Gastrocnemius medialis (tissue), 4 donors: ENCODE measurements at regions not wholly inside any gene's neighbourhood (a gene's known extent, or its start where the extent isn't known, plus 50 kb on each side); places are given as distances from the start of the nearest gene placed in this dataset.

Source experiments
- CTCF ChIP-seq, 5 experiments: fragments of 450-650 bp in 3 of 5; fragments of 200-600 bp in 2 of 5; sonication (generic) in 2 of 5; IDR thresholded peaks in 4 of 5; conservative IDR thresholded peaks in 1 of 5; 1 replicate in 4 of 5; 2 replicates in 1 of 5; pipeline ENCODE4 v1.5.1; 2016 to 2019; ENCODE audit warnings: antibody characterized with exemption in 5 of 5, mild to moderate bottlenecking in 3 of 5, moderate library complexity in 3 of 5
- POLR2A ChIP-seq, 2 donors: fragments of 450-650 bp; IDR thresholded peaks; one replicate each; pipeline ENCODE4 v1.6.1; 2017; ENCODE audit warnings: antibody characterized with exemption in 2 of 2, mild to moderate bottlenecking in 2 of 2, moderate library complexity in 2 of 2

DNA sequence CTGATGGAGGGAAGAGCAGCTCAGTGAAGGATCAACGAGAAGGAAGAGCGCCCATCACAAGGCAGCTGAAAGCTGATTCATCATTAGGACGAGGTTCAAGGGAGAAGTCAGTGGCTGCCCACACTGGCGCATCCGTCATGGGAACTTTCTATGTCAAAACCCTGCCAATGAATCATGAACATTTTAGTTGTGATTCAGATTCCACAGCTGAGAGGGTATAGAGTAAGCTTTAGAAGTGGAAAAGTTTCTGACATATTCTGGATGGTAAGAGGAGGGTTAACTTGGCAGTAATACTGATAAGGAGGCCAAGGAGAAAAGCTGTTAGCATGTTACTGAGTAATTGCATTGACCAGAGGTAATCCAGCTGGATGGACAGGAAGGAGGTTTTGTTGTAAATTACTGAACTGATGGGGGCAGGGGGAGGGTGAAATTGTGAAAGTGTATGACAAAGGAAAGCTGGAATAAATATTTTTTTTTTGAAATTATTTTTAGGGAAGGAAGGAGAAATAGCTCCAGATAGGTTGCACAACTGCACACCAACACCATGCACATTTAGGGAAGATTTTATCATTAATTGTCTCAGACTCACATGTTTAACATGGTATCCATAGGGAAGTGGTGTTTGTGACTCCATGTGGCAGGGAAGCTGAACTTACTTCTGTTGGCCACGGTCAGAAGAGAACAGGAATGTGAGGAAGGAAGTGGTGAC lies 78.3 kb upstream of the NRP1 start:
- TF ChIP-seq CTCF (IDR thresholded peaks at IDR 0.05 in 4 of 5, conservative IDR thresholded peaks at IDR 0.05 in 1 of 5), result no peak
- no peak for TF ChIP-seq POLR2A (IDR thresholded peaks at IDR 0.05)
